ENCODE measurements at regions not wholly inside any gene's neighbourhood (a gene's known extent, or its start where the extent isn't known, plus 50 kb on each side); places are given as distances from the start of the nearest gene placed in this dataset.
A peak's percentile ranks its signal among the peaks of the same experiment; 100 is the strongest.

GRCh38 chr2:143893371-143893770, 626.5 kb downstream of the ZEB2 start:
- WGBS, 5 donors: 87 to 96% (median 91%) methylated on average over 3 of the region's 3 CpGs
- TF ChIP-seq, protein P1, sequence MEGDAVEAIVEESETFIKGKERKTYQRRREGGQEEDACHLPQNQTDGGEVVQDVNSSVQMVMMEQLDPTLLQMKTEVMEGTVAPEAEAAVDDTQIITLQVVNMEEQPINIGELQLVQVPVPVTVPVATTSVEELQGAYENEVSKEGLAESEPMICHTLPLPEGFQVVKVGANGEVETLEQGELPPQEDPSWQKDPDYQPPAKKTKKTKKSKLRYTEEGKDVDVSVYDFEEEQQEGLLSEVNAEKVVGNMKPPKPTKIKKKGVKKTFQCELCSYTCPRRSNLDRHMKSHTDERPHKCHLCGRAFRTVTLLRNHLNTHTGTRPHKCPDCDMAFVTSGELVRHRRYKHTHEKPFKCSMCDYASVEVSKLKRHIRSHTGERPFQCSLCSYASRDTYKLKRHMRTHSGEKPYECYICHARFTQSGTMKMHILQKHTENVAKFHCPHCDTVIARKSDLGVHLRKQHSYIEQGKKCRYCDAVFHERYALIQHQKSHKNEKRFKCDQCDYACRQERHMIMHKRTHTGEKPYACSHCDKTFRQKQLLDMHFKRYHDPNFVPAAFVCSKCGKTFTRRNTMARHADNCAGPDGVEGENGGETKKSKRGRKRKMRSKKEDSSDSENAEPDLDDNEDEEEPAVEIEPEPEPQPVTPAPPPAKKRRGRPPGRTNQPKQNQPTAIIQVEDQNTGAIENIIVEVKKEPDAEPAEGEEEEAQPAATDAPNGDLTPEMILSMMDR (IDR thresholded peaks at IDR 0.05): no peak
- TF ChIP-seq EP300 (IDR thresholded peaks at IDR 0.05): no peak
- TF ChIP-seq POLR2AphosphoS5 (IDR thresholded peaks at IDR 0.05): no peak
- TF ChIP-seq POLR2A (IDR thresholded peaks at IDR 0.05): no peak
- Histone ChIP-seq H3K9me3 (no peaks in the 10 kb centered on the region), H3K4me1 (no peaks in the 10 kb centered on the region), H3K4me3 (no peak overlapping the region), H3K27ac (no peak overlapping the region), H3K36me3 (no peaks in the 10 kb centered on the region), H3K27me3 (no peaks in the 10 kb centered on the region)
- intact Hi-C loops (cut with DNase I; ENCODE audit: low total_unique reads): no loop called here
- no peak for DNase-seq

DNA sequence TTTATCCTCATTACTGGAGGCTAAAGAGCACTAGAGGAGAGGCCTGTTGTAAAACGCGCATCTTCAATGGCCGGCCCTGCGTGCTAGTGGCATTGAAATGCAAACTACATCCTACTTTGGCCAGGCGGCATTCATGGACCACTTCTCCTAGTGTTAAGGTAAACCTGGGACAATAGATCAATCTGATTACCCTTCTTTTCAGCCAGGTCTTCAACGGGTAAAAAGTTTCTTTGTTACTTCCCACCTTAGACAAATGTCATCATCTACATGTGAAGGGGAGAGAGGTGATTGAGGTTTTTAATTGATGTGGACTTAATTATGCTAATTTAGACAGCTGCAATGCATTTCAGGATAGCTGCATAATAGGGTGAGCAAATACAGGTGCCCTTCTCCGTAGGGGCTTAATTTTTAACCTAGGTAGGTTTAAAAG, 628.0 kb downstream of the ZEB2 start:
- no peaks in the 10 kb centered on the region for H3K4me1 ChIP-seq
- H3K27me3 ChIP-seq: no peaks in the 10 kb centered on the region
- H3K36me3 ChIP-seq: no peaks in the 10 kb centered on the region
- intact Hi-C loops (cut with DNase I; ENCODE audit: low total_unique reads): no loop called here
- H3K9me3 ChIP-seq: no peaks in the 10 kb centered on the region
- no peak for DNase-seq
- H3K27ac ChIP-seq: no peak overlapping the region
- TF ChIP-seq EP300 (IDR thresholded peaks at IDR 0.05): no peak
- TF ChIP-seq, protein P1 (IDR thresholded peaks at IDR 0.05): no peak
- TF ChIP-seq POLR2AphosphoS5 (IDR thresholded peaks at IDR 0.05): no peak
- no peak for TF ChIP-seq POLR2A (IDR thresholded peaks at IDR 0.05)
- 76 to 87% (median 82%) methylated on average over 7 of the region's 7 CpGs for WGBS, 5 donors
- no peak overlapping the region for H3K4me3 ChIP-seq

DNA sequence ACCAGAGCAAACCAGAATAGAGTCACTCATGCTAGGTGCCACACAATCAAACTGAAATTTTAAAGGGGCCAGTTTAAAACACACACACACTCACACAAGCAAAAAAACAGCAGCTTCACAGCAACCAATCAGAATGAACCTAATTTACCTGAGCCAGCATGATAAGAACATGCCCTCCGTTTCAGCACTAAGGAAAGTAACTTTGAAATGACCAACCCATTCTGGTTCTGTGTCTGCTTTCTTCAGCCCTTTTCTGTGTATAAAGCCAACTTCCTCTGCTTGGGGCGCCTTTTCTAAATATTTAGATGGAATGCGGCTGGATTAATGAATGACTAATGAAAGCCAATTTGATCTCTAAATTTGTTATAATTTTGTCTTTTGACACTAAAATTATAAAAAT, 629.1 kb downstream of the ZEB2 start:
- no peaks in the 10 kb centered on the region for H3K36me3 ChIP-seq
- WGBS, 5 donors: 25 to 37% (median 27%) methylated on average over 3 of the region's 3 CpGs

GRCh38 chr2:143889216-143889615, 630.7 kb downstream of the ZEB2 start:
- no peak overlapping the region for H3K4me3 ChIP-seq
- no peaks in the 10 kb centered on the region for H3K9me3 ChIP-seq
- H3K27me3 ChIP-seq: no peaks in the 10 kb centered on the region
- no peak overlapping the region for H3K27ac ChIP-seq
- H3K36me3 ChIP-seq: no peaks in the 10 kb centered on the region
- no peaks in the 10 kb centered on the region for H3K4me1 ChIP-seq
- WGBS, 5 donors: 82 to 91% (median 82%) methylated on average over 4 of the region's 4 CpGs
- DNase-seq: no peak
- intact Hi-C loops (cut with DNase I; ENCODE audit: low total_unique reads): no loop called here
- no peak for TF ChIP-seq POLR2A (IDR thresholded peaks at IDR 0.05)
- no peak for TF ChIP-seq POLR2AphosphoS5 (IDR thresholded peaks at IDR 0.05)
- TF ChIP-seq EP300 (IDR thresholded peaks at IDR 0.05): no peak
- TF ChIP-seq, protein P1 (IDR thresholded peaks at IDR 0.05): no peak

More for the DNA sequence above, 629.1 kb downstream of the ZEB2 start:
- H3K4me1 ChIP-seq: no peaks in the 10 kb centered on the region
- H3K27ac ChIP-seq: no peak overlapping the region
- H3K9me3 ChIP-seq: no peaks in the 10 kb centered on the region
- intact Hi-C loops (cut with DNase I; ENCODE audit: low total_unique reads): no loop called here
- TF ChIP-seq EP300 (IDR thresholded peaks at IDR 0.05) (no peak), POLR2AphosphoS5 (IDR thresholded peaks at IDR 0.05) (no peak), POLR2A (IDR thresholded peaks at IDR 0.05) (no peak)
- TF ChIP-seq, protein P1 (IDR thresholded peaks at IDR 0.05): no peak
- H3K4me3 ChIP-seq: no peak overlapping the region
- H3K27me3 ChIP-seq: no peaks in the 10 kb centered on the region
- peak in 1 of 2 donors; percentile 22 for DNase-seq
